Small intestine (tissue), 7 donors: ENCODE measurements at regions not wholly inside any gene's neighbourhood (a gene's known extent, or its start where the extent isn't known, plus 50 kb on each side); places are given as distances from the start of the nearest gene placed in this dataset.

Experiments used
- DNase-seq, 2 donors: peaks; one replicate each; pipeline versions ENCODE4 v3.0.0 to v3.0.0-alpha.2; 2013
- FAIRE-seq: peaks from 2 replicates; lab custom pipeline; 2012; peaks lifted over from hg19 to GRCh38; lab: Jason Lieb, UNC
- H3K27ac ChIP-seq, 3 donors: one replicate each; pipeline ENCODE4 v1.5.1; 2013; ENCODE audit warnings: low read length in 2 of 3, mild to moderate bottlenecking in 2 of 3, control low read depth in 1 of 3, inconsistent platforms in 1 of 3, low read depth in 1 of 3, moderate library complexity in 1 of 3
- H3K27me3 ChIP-seq, 3 donors: one replicate each; pipeline ENCODE4 v1.6.1; 2013; ENCODE audit warnings: low read length in 3 of 3, inconsistent platforms in 1 of 3; ENCODE audit not compliant: control insufficient read depth in 3 of 3, insufficient read depth in 3 of 3
- H3K36me3 ChIP-seq, 3 donors: one replicate each; pipeline ENCODE4 v1.6.1; 2013; ENCODE audit warnings: low read length in 3 of 3, inconsistent platforms in 1 of 3, low read depth in 1 of 3, mild to moderate bottlenecking in 1 of 3, moderate library complexity in 1 of 3; ENCODE audit not compliant: control insufficient read depth in 3 of 3, insufficient read depth in 2 of 3
- H3K4me1 ChIP-seq, 3 donors: one replicate each; pipeline ENCODE4 v1.6.1; 2013; ENCODE audit warnings: low read length in 2 of 3, inconsistent platforms in 1 of 3, low read depth in 1 of 3, mild to moderate bottlenecking in 1 of 3, moderate library complexity in 1 of 3; ENCODE audit not compliant: control insufficient read depth in 3 of 3, insufficient read depth in 2 of 3
- H3K4me3 ChIP-seq, 3 donors: one replicate each; pipeline ENCODE4 v1.5.1; 2013; ENCODE audit warnings: low read length in 3 of 3, control low read depth in 1 of 3, inconsistent platforms in 1 of 3, low read depth in 1 of 3, mild to moderate bottlenecking in 1 of 3, moderate library complexity in 1 of 3
- H3K9me3 ChIP-seq, 2 donors: one replicate each; pipeline ENCODE4 v1.6.1; 2013; ENCODE audit warnings: low read depth in 1 of 2, low read length in 1 of 2; ENCODE audit not compliant: control insufficient read depth in 2 of 2, insufficient read depth in 1 of 2
- WGBS, 3 donors: extraction: QIAGEN DNeasy Blood & Tissue Kit; methylation state at CpG; one replicate each; pipeline ENCODE4 v1.1.7; 2013; 5-methylcytosine and 5-hydroxymethylcytosine counted together
- donor health status: healthy with polysubstance abuse.
- donor health status: control.
- donor health status: control.
- donor health status: Bipolar disorder and iron deficiency.
- donor health status: healthy.

GRCh38 chr4:110963662-110964280 lies 340.9 kb upstream of the PITX2 start:
- H3K36me3 ChIP-seq = no peaks in the 10 kb centered on the region
- DNase-seq = no peak
- FAIRE-seq = no peak
- no peak overlapping the region for H3K27ac ChIP-seq
- 60 to 76% (median 75%) methylated on average over 11 of the region's 11 CpGs for WGBS, 3 donors
- no peaks in the 10 kb centered on the region for H3K9me3 ChIP-seq
- H3K27me3 ChIP-seq = peaks cover 0 to 11% (median 2%) of the 10 kb centered on the region in 3 donors
- H3K4me1 ChIP-seq = no peaks in the 10 kb centered on the region
- H3K4me3 ChIP-seq = no peak overlapping the region

- Histone ChIP-seq H3K4me1 (no peaks in the 10 kb centered on the region), H3K27me3 (peaks cover 0 to 7% (median 2%) of the 10 kb centered on the region in 3 donors), H3K36me3 (no peaks in the 10 kb centered on the region), H3K4me3 (no peak overlapping the region), H3K9me3 (no peaks in the 10 kb centered on the region), H3K27ac (no peak overlapping the region)
- DNase-seq = no peak
- FAIRE-seq = no peak
- 82 to 94% (median 92%) methylated on average over 1 of the region's 1 CpG for WGBS, 3 donors
These were observed 345.1 kb upstream of the PITX2 start for GRCh38 chr4:110967936-110968335.

GRCh38 chr4:110970642-110971041 lies 347.8 kb upstream of the PITX2 start:
- 0 to 4% (median 2%) methylated on average over 3 of the region's 3 CpGs for WGBS, 3 donors
- peak; percentile 57 to 63 for DNase-seq
- no peak overlapping the region for H3K4me3 ChIP-seq
- H3K4me1 ChIP-seq = no peaks in the 10 kb centered on the region
- H3K9me3 ChIP-seq = no peaks in the 10 kb centered on the region
- no peak for FAIRE-seq
- peaks cover 0 to 4% (median 0%) of the 10 kb centered on the region in 3 donors for H3K27me3 ChIP-seq
- no peak overlapping the region for H3K27ac ChIP-seq
- H3K36me3 ChIP-seq = no peaks in the 10 kb centered on the region

DNA sequence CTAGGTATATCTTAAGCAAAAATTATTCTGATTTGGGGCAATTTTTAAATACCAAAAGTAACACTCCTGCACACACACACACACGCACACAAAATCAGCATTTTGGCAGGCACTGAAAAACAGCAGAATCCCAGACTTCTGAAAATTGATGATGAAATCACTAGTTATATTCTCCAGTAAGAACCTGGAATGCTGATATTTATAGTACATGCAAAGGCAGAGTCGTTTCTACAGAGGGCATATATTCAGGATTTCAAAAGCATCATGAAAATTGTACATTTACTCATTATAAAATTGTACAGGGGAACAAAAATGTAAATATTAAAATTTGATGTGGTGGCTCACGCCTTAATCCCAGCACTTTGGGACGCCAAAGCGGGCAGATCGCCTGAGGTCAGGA lies 352.5 kb upstream of the PITX2 start:
- Histone ChIP-seq H3K4me3 (no peak overlapping the region), H3K4me1 (no peaks in the 10 kb centered on the region), H3K9me3 (no peaks in the 10 kb centered on the region), H3K27ac (no peak overlapping the region), H3K36me3 (no peaks in the 10 kb centered on the region), H3K27me3 (peaks cover 0 to 4% (median 0%) of the 10 kb centered on the region in 3 donors)
- no peak for FAIRE-seq
- no peak for DNase-seq
- 86 to 90% (median 87%) methylated on average over 6 of the region's 6 CpGs for WGBS, 3 donors

DNA sequence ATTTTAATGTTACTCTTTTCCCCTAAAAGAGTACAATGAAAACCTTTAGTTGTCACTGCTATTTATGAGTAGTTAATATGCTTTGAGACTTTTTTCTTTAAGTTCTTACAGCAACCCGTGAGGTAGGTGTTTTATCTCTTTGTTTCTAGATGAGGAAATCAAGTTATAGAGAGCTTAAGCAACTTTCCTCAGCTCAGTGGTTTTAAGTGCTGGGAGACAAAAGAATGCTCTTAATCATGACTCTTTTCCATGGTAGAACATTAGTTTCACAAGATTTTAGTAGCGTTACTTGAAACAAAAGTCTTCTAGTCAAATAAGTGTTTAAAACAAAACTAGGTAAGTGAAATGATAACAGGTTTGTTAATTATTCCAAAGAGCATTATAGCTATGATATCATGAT lies 354.7 kb upstream of the PITX2 start:
- no peaks in the 10 kb centered on the region for H3K36me3 ChIP-seq
- H3K9me3 ChIP-seq = no peaks in the 10 kb centered on the region
- no peak for DNase-seq
- no peaks in the 10 kb centered on the region for H3K4me1 ChIP-seq
- no peak overlapping the region for H3K4me3 ChIP-seq
- WGBS, 3 donors = 39 to 58% (median 45%) methylated on average over 2 of the region's 2 CpGs
- FAIRE-seq = no peak
- H3K27ac ChIP-seq = no peak overlapping the region
- H3K27me3 ChIP-seq = peaks cover 0 to 4% (median 0%) of the 10 kb centered on the region in 3 donors

DNA sequence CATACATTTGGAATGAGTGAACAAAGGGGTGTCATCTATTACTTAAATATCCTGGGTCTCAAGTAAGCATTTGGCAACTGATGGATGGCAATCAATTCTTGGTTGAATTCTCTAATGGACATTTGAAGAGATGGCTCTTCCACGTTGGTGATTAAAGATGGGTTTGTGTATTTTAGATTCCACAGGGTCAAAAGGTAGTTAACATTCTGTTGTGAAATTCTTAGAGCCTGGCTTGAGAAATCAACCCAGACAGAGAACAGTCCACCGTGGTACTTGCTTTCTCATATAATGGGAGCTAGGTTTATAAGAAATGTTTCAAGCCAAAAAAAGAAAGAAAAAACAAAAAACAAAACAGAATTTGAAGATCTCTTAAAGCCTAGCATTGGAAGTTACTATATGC lies 355.9 kb upstream of the PITX2 start:
- Histone ChIP-seq H3K36me3 (no peaks in the 10 kb centered on the region), H3K27me3 (no peaks in the 10 kb centered on the region), H3K4me3 (no peak overlapping the region), H3K9me3 (no peaks in the 10 kb centered on the region), H3K27ac (no peak overlapping the region), H3K4me1 (no peaks in the 10 kb centered on the region)
- FAIRE-seq = no peak
- no peak for DNase-seq
- 42 to 54% (median 42%) methylated on average over 2 of the region's 2 CpGs for WGBS, 3 donors

GRCh38 chr4:110982486-110982885 lies 359.6 kb upstream of the PITX2 start:
- Histone ChIP-seq H3K4me1 (no peaks in the 10 kb centered on the region), H3K27me3 (no peaks in the 10 kb centered on the region), H3K9me3 (no peaks in the 10 kb centered on the region), H3K27ac (no peak overlapping the region), H3K4me3 (no peak overlapping the region), H3K36me3 (no peaks in the 10 kb centered on the region)
- FAIRE-seq = no peak
- 74 to 83% (median 75%) methylated on average over 1 of the region's 1 CpG for WGBS, 3 donors
- DNase-seq = no peak

GRCh38 chr4:110988722-110989121 lies 365.8 kb upstream of the PITX2 start:
- Histone ChIP-seq H3K4me1 (no peaks in the 10 kb centered on the region), H3K4me3 (no peak overlapping the region), H3K27ac (no peak overlapping the region), H3K27me3 (no peaks in the 10 kb centered on the region), H3K36me3 (no peaks in the 10 kb centered on the region), H3K9me3 (no peaks in the 10 kb centered on the region)
- FAIRE-seq (no peak), DNase-seq (no peak)
- 62 to 77% (median 72%) methylated on average over 4 of the region's 4 CpGs for WGBS, 3 donors

- FAIRE-seq = no peak
- no peak overlapping the region for H3K4me3 ChIP-seq
These were observed 366.2 kb upstream of the PITX2 start for GRCh38 chr4:110989125-110989524.

More at GRCh38 chr4:110989125-110989524, 366.2 kb upstream of the PITX2 start:
- DNase-seq = no peak
- Histone ChIP-seq H3K9me3 (no peaks in the 10 kb centered on the region), H3K36me3 (no peaks in the 10 kb centered on the region), H3K27ac (no peak overlapping the region), H3K27me3 (no peaks in the 10 kb centered on the region), H3K4me1 (no peaks in the 10 kb centered on the region)
- WGBS, 3 donors = 81 to 86% (median 83%) methylated on average over 1 of the region's 1 CpG
